ENCODE measurements at regions not wholly inside any gene's neighbourhood (a gene's known extent, or its start where the extent isn't known, plus 50 kb on each side); places are given as distances from the start of the nearest gene placed in this dataset.

GRCh38 chr15:95995375-95996168 lies 334.9 kb upstream of the NR2F2 start:
- TF ChIP-seq CTCF (IDR thresholded peaks at IDR 0.05): no peak

- TF ChIP-seq CTCF (IDR thresholded peaks at IDR 0.05): no peak
These were observed 334.0 kb upstream of the NR2F2 start for GRCh38 chr15:95996494-95996893.

DNA sequence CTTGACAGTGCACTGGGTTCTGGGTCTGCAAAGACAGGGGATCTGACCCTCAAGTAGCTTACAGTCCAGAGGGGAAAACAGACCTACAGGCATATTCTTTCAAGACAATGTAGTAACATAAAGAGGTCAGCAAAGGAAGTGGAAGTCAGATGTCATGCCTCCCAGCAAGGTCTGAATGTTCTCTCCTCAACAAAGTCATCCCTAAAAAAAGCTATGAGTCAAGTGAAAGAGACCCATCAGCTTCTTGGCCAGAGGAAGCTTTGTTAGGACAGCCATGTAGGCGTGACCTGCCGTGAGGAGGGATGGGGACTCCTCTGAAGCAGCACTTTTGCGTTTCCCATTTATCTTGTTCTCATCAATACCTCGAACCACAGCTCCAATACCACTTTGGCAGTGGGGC lies 331.6 kb upstream of the NR2F2 start:
- TF ChIP-seq CTCF (IDR thresholded peaks at IDR 0.05): no peak

DNA sequence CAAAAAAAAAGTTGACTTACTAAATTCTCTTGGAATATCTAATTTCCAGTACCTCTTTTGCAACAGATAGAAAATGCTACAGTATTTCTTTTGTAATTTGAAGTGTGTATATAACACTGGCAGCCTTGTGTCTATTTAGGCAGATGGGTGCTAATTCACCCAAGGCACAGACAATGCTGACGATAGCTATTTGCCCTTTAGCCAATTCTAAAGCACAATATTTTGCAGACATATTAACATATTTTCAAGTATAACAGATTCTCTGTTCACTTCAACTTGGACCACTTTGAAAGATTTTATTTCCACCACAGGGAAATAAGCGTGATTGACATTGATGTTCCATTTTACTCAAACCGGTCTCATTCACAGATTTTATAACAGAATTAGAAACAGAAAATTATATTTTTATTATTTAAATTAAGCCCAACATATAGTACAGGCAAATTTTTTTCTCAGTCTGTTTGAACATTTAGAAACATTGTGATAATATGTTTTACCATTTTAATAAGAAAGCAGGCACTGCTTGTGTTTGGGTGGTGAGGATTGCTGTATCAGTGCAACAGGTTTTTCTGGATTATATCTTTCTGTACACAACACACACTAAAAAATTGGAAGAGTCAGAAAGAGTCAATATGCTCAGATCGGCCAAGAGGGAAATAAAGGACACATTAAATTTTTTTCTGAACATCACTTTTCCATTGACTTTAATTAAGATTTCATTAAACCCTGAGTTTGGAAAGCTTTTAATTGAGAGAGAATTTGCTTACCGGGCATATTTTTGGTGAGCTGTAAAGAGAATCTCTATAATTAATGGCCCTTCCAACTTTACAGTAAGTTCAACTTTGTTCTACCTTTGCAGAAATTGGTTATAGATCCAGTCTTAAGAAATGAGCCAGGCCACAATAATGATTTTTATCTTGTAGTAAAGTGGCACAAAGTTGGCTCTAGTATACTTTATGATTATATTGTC lies 327.3 kb upstream of the NR2F2 start:
- no peak for TF ChIP-seq CTCF (IDR thresholded peaks at IDR 0.05)

- TF ChIP-seq CTCF (IDR thresholded peaks at IDR 0.05): no peak
These were observed 324.6 kb upstream of the NR2F2 start for GRCh38 chr15:96005906-96006305.

DNA sequence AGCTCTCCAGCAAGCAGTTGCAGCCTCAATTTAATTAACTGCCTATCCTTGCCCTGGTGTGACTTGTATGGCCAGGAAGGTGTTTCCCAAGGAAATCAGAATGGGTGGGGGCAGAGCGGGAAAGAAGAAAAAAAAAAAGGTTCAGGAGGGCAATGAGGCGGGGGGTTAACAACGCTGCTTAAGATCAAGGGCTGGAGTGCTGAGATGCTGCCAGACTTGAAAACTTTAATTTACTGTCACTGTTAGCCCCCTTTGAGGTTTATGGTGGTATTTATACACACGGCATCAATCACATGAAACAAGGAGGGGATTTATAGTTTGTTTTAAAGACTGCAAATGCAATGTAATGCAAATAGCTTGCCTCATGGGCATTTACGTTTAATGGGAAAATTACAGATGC lies 319.4 kb upstream of the NR2F2 start:
- TF ChIP-seq CTCF (IDR thresholded peaks at IDR 0.05): no peak

GRCh38 chr15:96014939-96015338 lies 315.6 kb upstream of the NR2F2 start:
- no peak for TF ChIP-seq CTCF (IDR thresholded peaks at IDR 0.05)
